Stimulated activated CD4-positive, alpha-beta T cell treated with anti-CD3 and anti-CD28 coated beads, TNF-alpha, amount 100 ng/mL, for 48 hours (primary cell): ENCODE measurements at regions not wholly inside any gene's neighbourhood (a gene's known extent, or its start where the extent isn't known, plus 50 kb on each side); places are given as distances from the start of the nearest gene placed in this dataset.
"Not testable (repeated sequence)": the region's sequence is repeated elsewhere in the genome, so short reads cannot be mapped to it uniquely, and the experiment has no call there.

Experiments
- DNase-seq, 3 donors: peaks; one replicate each; pipeline ENCODE4 v3.0.0-alpha.2; 2020; ENCODE audit warnings: low read depth in 3 of 3

DNA sequence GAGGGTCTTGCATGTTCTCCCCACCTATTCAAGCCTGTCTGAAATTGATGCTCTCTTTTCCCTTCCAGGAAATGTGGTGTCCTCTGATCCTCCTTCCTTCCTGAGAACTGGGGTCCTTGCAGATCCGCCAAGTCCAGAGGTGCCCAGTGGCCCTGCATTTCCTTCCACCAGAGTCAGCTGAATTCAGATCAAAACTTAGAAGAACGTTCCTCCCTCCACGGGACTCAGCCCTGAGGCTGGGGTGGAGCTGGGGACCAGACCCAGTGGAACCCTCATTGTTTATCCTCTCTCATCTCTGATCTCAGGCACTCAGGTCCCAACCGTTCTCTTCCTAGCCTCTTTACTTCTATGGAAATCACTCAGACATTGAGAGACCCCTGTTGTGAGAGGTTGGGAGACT, 477.3 kb downstream of the TSHZ3 start:
- DNase-seq = no peak

DNA sequence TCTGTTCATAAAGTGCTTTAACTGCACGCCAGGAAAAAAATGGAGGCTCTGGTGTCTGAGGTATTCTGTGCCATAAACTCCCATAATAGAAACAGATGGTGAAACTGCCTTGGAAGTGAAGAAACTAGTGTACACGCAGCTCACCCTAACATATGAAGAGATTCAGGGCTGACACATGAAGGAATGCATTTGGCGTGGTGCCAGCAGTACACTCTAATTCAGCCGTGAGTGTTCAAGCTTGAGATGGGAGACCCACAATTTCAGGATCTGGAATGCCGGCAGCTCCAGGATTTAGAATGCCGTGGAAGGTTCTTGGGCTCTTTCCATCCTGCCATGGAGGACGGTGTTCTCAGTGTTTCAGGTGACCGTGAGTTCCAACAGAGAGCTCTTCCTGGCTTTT, 478.4 kb downstream of the TSHZ3 start:
- no peak for DNase-seq

DNA sequence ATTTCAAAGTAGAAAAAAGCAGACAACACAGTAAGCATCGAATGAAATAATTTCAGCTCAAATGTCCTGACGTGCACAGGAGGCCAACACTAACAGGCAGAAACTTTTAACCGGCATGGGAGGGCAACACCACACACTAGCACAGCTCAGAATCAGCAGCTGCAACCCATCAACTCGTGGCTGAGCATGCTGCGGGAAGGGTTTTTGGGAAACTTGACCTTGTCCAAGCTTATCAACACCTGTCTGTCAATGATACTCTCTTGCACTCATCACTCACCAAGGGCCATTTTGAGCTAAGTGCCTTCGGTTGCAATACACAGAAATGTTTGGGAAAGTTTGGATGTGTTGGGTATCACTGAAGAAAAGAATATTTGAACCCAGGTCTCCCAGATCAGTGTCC, 483.7 kb downstream of the TSHZ3 start:
- no peak for DNase-seq

GRCh38 chr19:30864391-30865215, 484.6 kb downstream of the TSHZ3 start:
- DNase-seq = no peak

- DNase-seq = no peak
Observed at GRCh38 chr19:30862876-30863275, 486.4 kb downstream of the TSHZ3 start.

DNA sequence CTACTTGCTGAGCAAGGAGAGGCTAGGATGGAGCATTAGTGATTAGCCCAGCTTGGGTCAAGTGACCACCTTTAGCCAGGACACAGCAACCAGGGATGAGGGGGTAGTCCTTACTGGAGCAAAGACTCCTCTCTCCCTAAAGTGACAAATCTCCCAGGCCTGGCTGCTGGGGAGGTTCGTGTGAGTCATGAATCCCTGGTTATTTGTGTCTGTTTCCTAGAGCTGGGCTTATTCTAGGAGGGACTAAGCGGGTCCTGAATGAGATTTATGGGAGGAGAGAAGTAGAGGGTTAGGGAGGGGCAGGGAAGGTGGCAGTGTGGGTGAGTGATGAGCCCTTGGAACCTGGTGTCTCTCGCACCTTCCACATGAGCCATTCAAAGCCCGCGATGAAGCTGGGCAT, 487.3 kb downstream of the TSHZ3 start:
- no peak for DNase-seq

DNA sequence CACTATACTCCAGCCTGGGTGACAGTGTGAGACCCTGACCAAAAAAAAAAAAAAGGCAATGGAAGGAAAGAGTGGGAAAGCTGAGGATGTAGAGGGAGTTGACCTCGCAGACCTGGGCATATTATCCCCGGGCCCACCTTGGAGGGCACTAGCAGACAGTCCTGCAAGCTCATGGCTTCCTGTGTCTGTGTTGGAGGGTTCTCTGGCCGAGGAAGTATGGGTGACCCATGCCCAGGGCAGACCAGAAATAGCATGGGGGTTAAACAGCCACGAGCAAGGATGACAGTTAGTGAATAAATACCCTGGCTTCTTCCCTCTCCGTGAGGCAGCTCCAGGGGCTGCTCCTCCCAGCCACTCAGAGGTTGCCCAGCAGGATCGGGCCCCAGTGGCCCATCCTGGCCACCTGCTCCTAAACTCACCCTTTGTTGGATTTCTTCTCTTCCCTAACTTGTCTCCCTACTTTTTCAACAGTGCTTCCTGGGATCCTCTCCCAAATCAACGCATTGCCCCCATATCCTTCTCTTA, 485.8 kb downstream of the ZNF536 start:
- DNase-seq = no peak

DNA sequence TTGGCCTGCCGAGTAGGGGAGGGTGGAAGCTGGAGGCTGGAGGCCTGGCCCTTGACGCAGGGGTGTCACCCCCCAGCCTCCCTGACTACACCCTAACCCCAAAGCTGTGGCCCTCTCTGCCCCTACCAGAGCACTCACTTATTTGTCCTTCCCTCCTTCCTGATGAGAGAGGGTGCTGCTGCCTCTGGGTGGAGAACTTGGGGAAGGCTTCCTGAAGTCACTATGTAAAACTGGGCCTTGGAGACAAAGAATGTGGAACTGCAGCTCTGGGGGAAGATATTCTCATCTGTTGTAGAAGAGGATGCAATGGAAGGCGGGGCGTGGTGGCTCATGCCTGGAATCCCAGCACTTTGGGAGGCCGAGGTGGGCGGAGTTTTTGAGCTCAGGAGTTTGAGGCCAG, 485.2 kb downstream of the ZNF536 start:
- DNase-seq = no peak

DNA sequence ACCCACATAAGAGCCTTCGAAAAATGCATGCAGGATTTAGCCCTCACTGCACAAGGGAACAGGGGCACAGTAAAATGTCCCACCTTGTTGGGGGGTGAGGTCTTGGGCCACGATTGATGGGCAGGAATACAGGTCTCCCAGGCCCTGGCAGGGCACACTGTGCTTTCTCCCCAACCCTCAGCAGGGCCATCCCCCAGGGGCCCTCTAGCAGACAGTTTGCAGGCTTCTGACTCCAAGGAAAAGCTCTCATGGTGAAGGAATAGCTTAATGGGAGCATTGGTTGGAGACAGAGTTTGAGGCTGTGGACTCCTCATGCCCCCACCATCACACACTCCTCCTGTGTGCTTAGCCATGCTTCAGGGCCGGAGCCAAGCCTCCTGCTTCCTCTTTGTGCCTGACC, 484.6 kb downstream of the ZNF536 start:
- no peak for DNase-seq

- no peak for DNase-seq
Observed at GRCh38 chr19:30856376-30856775, 484.2 kb downstream of the ZNF536 start.

GRCh38 chr19:30855442-30855841, 483.3 kb downstream of the ZNF536 start:
- no peak for DNase-seq

GRCh38 chr19:30854661-30855060, 482.5 kb downstream of the ZNF536 start:
- DNase-seq = no peak

DNA sequence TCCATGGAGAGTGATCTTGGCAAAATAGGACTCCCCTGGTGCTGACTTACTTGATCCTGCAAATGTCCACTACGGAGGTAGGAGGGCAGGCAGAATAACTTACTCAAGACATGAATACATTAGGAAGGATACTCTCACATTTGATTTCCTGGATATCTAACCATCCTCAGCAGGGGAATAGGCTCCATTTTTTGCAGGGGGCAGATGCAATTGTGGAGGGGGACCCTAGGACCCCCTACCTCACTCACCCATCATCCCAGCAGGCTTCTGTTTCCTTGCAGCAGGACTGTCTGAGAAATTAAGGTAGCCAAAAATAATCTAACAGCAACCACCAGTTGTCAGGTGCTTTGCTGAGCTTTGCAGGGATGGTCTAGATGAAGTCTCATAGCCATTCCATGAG, 482.0 kb downstream of the ZNF536 start:
- no peak for DNase-seq

GRCh38 chr19:30853036-30853435, 480.9 kb downstream of the ZNF536 start:
- DNase-seq = no peak

- no peak for DNase-seq
Observed at GRCh38 chr19:30852168-30852567, 480.0 kb downstream of the ZNF536 start.

DNA sequence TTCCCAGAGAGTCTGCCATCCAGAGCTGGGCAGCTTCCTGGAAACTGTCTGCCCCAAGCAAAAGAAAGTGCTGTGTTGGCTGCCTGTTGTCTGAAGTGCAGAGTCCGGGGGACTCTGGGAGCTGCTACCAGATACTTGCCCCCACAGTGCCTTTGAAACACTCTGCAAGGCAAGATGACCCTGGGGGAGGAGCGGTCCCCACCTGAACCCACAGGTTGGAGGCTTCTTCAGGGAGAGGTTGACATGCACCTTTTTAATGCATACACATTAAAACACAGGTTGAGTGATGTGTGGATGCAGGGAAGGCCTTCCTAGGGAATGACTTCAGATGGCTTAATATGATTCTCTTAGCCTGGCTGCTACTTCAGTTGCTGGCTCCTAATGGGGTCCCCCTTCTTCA, 479.5 kb downstream of the ZNF536 start:
- no peak for DNase-seq

DNA sequence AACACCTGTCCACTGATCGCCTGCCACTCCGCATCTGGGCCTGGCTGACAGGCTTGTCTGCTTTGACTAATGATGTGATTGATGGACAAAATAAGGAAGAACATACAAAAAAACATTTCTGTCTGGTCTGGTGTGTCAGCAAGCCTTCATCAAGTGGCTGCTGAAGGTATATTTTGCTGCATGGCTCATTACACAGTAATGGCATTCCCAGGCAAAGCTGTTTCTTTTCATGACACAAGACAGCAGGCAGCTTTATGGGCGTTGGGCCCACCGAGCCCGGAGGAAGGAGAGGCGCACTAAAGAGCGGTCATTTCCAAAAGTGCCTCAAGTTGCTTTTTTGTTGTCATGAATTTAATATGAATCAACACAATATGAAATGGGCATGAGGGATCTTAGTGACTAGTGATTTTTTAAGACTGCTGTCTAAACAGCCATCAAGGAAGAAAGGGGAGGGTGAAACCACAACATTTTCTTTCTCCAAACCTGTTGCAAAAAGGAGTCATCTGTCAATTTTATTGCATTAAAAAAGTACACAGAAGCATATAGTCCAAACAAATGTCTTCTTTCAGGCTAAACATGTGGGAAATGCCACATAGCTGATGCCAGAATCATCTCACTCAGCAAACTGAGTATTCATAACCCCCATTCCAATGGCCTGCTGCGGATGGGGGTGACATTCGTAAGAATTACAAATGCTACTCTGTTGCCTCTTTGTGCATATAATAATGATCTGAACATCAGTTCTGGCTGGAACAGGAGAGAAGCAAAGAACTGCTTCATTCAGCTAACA, 476.6 kb downstream of the ZNF536 start:
- no peak for DNase-seq

DNA sequence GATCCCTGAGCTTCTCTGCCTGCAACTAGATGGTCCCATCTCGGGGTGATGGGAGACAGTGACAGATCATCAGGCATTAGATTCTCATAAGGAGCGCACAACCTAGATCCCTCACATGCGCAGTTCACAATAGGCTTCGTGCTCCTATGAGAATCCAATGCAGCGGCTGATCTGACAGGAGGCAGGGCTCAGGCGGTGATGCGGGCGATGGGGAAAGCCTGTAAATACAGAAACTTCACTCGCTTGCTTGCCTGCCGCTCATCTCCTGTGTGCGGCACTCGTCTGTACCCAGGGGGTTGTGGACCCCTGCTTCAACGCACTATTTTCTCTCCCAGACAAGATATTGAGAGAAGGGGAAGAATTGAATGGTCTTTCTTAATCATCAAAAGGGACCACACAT, 473.9 kb downstream of the ZNF536 start:
- DNase-seq = no peak

DNA sequence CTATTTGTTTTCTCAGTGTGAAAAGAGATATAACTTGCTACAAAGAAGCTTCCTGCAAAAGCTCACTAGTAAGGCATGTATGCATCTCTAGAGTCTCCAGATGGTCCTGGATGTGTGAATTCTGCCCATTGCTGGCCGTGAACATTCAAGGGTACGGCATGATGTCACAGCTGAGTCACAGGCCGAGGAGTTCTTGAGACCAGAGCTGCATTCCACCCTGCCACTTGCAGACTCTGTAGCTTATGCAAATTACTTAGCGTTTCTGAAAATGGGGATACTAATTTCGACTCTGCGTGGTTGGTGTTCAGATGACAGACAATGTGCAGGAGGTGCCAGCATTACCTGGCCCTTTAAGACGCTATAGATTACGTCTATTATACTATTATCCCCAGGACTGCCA, 470.7 kb downstream of the ZNF536 start:
- no peak for DNase-seq

GRCh38 chr19:30841934-30842333, 469.8 kb downstream of the ZNF536 start:
- no peak for DNase-seq

DNA sequence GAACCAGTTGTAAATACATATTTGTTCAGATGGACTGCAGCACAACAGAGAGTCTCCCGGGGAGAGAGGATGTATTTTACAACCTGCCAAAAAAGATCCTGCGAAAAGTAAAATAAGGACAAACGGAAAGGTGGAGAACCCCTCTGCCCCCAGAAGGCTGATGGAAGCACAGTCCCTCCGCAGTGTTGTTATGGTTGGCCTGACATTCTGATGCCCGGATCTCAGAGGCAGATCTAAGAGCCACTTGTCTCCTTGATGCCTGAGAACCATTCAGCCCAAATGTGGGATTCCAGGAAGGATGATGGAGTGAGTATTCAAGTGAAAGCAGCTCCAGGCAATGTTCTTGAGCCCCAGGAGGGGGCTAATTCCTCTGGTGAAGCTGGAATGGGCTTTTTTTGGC, 458.7 kb downstream of the ZNF536 start:
- no peak for DNase-seq

GRCh38 chr19:30825505-30825904, 453.3 kb downstream of the ZNF536 start:
- DNase-seq = not testable (repeated sequence)

GRCh38 chr19:30824809-30825208, 452.6 kb downstream of the ZNF536 start:
- no peak for DNase-seq
